IMR-90 (cell line): ENCODE measurements at regions not wholly inside any gene's neighbourhood (a gene's known extent, or its start where the extent isn't known, plus 50 kb on each side); places are given as distances from the start of the nearest gene placed in this dataset.

Experiments used
- BHLHE40 ChIP-seq: fragments of 150-350 bp; IDR thresholded peaks from 2 replicates; pipeline ENCODE4 v1.6.1; 2016; ENCODE audit warnings: mild to moderate bottlenecking, low read depth, low read length
- CEBPB ChIP-seq: IDR thresholded peaks from 2 replicates; pipeline ENCODE4 v1.6.1; 2012; ENCODE audit warnings: low read depth, low read length, improper control_type of control experiment
- CHD1 ChIP-seq: IDR thresholded peaks from 2 replicates; pipeline ENCODE4 v1.6.1; 2012; ENCODE audit warnings: low read depth, low read length, improper control_type of control experiment
- FOS ChIP-seq: fragments of 150-350 bp; IDR thresholded peaks from 2 replicates; pipeline ENCODE4 v1.6.1; 2016; ENCODE audit warnings: low read depth, low read length
- NFE2L2 ChIP-seq: fragments of 150-350 bp; IDR thresholded peaks from 2 replicates; pipeline ENCODE4 v1.6.1; 2016; ENCODE audit warnings: low read depth, mild to moderate bottlenecking, low read length
- POLR2A ChIP-seq: IDR thresholded peaks from 2 replicates; pipeline ENCODE4 v1.6.1; 2012; ENCODE audit warnings: mild to moderate bottlenecking, low read depth, low read length
- RAD21 ChIP-seq: IDR thresholded peaks from 2 replicates; pipeline ENCODE4 v1.6.1; 2012; ENCODE audit warnings: low read length, improper control_type of control experiment
- RCOR1 ChIP-seq: IDR thresholded peaks from 2 replicates; pipeline ENCODE4 v1.6.1; 2012; ENCODE audit warnings: mild to moderate bottlenecking, low read length, improper control_type of control experiment; ENCODE audit not compliant: insufficient replicate concordance
- RFX5 ChIP-seq: IDR thresholded peaks from 2 replicates; pipeline ENCODE4 v1.8.0; 2012; ENCODE audit warnings: low read depth, mild to moderate bottlenecking, low read length, moderate library complexity
- SMC3 ChIP-seq: fragments of 150-350 bp; IDR thresholded peaks from 2 replicates; pipeline ENCODE4 v1.6.1; 2016; ENCODE audit warnings: low read depth, mild to moderate bottlenecking, antibody characterized with exemption, low read length, moderate library complexity
- USF2 ChIP-seq: fragments of 150-350 bp; IDR thresholded peaks from 2 replicates; pipeline ENCODE4 v1.6.1; 2017; ENCODE audit warnings: mild to moderate bottlenecking, antibody characterized with exemption, low read length, low read depth
- TF ChIP-seq, protein P1 (sequence below): conservative IDR thresholded peaks from 2 replicates; pipeline ENCODE4 v1.5.1; 2012; ENCODE audit warnings: mild to moderate bottlenecking, low read depth, low read length, improper control_type of control experiment

- TF ChIP-seq SMC3, result no peak
- no peak for TF ChIP-seq POLR2A
- no peak for TF ChIP-seq RAD21
- no peak for TF ChIP-seq USF2
- TF ChIP-seq, protein P1, sequence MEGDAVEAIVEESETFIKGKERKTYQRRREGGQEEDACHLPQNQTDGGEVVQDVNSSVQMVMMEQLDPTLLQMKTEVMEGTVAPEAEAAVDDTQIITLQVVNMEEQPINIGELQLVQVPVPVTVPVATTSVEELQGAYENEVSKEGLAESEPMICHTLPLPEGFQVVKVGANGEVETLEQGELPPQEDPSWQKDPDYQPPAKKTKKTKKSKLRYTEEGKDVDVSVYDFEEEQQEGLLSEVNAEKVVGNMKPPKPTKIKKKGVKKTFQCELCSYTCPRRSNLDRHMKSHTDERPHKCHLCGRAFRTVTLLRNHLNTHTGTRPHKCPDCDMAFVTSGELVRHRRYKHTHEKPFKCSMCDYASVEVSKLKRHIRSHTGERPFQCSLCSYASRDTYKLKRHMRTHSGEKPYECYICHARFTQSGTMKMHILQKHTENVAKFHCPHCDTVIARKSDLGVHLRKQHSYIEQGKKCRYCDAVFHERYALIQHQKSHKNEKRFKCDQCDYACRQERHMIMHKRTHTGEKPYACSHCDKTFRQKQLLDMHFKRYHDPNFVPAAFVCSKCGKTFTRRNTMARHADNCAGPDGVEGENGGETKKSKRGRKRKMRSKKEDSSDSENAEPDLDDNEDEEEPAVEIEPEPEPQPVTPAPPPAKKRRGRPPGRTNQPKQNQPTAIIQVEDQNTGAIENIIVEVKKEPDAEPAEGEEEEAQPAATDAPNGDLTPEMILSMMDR, result no peak
- TF ChIP-seq BHLHE40, result no peak
- no peak for TF ChIP-seq CHD1
- no peak for TF ChIP-seq NFE2L2
- no peak for TF ChIP-seq RFX5
- no peak for TF ChIP-seq RCOR1
- no peak for TF ChIP-seq CEBPB
- no peak for TF ChIP-seq FOS
These were observed 271.7 kb upstream of the ADGRL2 start for GRCh38 chr1:81529014-81529413.
